Astrocyte of the cerebellum (primary cell): ENCODE measurements at regions not wholly inside any gene's neighbourhood (a gene's known extent, or its start where the extent isn't known, plus 50 kb on each side); places are given as distances from the start of the nearest gene placed in this dataset.

Experiments used
- DNase-seq: peaks from one replicate; pipeline ENCODE4 v3.0.0-alpha.2; 2011; ENCODE audit warnings: low read depth
- H3K4me3 ChIP-seq: 2 replicates; pipeline ENCODE4 v1.5.1; 2011; ENCODE audit warnings: mild to moderate bottlenecking, low read depth, low read length, moderate library complexity
- CTCF ChIP-seq: IDR thresholded peaks from 2 replicates; pipeline ENCODE4 v1.5.1; 2012; ENCODE audit warnings: low read length, low read depth, moderate library complexity, mild to moderate bottlenecking; ENCODE audit errors: missing control alignments
- in situ Hi-C: cut with HindIII; loops from 2 replicates; pipeline ENCODE4 v1.10.0; 2017; ENCODE audit warnings: low sequenced_read_pairs

- DNase-seq: no peak
- in situ Hi-C loops: no loop called here
- H3K4me3 ChIP-seq: no peak overlapping the region
- no peak for TF ChIP-seq CTCF
Measured at GRCh38 chr11:71341173-71341572, 88.8 kb upstream of the SHANK2 start.

- TF ChIP-seq CTCF: no peak
- in situ Hi-C loops: no loop called here
- no peak overlapping the region for H3K4me3 ChIP-seq
- no peak for DNase-seq
Measured at GRCh38 chr11:71340086-71340606, 87.8 kb upstream of the SHANK2 start.

GRCh38 chr11:71339396-71339881 lies 87.1 kb upstream of the SHANK2 start:
- TF ChIP-seq CTCF: no peak
- no peak for DNase-seq
- H3K4me3 ChIP-seq: no peak overlapping the region
- in situ Hi-C loops: loop anchor here (5.0 kb wide), 1 partner anchor 37 kb away; no protein-coding TSS in a partner anchor

GRCh38 chr11:71338801-71339395 lies 86.5 kb upstream of the SHANK2 start:
- in situ Hi-C loops: loop anchor here (5.0 kb wide), 1 partner anchor 37 kb away; no protein-coding TSS in a partner anchor
- DNase-seq: no peak
- H3K4me3 ChIP-seq: no peak overlapping the region
- no peak for TF ChIP-seq CTCF

- no peak overlapping the region for H3K4me3 ChIP-seq
- no peak for DNase-seq
- TF ChIP-seq CTCF: no peak
- in situ Hi-C loops: loop anchor here (5.0 kb wide), 1 partner anchor 35 kb away; no protein-coding TSS in a partner anchor
Measured at GRCh38 chr11:71336996-71337754, 84.8 kb upstream of the SHANK2 start.

GRCh38 chr11:71336176-71336995 lies 84.0 kb upstream of the SHANK2 start:
- in situ Hi-C loops: loop anchor here (5.0 kb wide), 1 partner anchor 34 kb away; no protein-coding TSS in a partner anchor
- DNase-seq: no peak
- no peak overlapping the region for H3K4me3 ChIP-seq
- TF ChIP-seq CTCF: no peak
